ENCODE measurements at regions not wholly inside any gene's neighbourhood (a gene's known extent, or its start where the extent isn't known, plus 50 kb on each side); places are given as distances from the start of the nearest gene placed in this dataset.

DNA sequence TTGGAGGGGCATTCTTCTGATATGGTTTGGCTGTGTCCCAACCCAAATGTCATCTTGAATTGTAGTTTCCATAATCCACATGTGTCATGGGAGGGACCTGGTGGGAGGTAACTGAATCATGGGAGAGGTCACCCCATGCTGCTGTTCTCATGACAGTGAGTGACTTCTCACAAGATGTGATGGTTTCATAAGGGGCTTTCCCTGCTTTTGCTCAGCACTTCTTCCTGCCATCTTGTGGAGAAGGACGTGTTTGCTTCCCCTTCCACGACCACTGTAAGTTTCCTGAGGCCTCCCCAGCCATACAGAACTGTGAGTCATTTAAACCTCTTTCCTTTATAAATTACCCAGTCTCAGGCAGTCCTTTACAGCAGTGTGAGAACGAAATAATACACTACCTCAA, 382.4 kb downstream of the VRK1 start:
- TF ChIP-seq, protein P1, sequence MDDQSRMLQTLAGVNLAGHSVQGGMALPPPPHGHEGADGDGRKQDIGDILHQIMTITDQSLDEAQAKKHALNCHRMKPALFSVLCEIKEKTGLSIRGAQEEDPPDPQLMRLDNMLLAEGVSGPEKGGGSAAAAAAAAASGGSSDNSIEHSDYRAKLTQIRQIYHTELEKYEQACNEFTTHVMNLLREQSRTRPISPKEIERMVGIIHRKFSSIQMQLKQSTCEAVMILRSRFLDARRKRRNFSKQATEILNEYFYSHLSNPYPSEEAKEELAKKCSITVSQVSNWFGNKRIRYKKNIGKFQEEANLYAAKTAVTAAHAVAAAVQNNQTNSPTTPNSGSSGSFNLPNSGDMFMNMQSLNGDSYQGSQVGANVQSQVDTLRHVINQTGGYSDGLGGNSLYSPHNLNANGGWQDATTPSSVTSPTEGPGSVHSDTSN (IDR thresholded peaks at IDR 0.05) = no peak
- TF ChIP-seq, protein P2, sequence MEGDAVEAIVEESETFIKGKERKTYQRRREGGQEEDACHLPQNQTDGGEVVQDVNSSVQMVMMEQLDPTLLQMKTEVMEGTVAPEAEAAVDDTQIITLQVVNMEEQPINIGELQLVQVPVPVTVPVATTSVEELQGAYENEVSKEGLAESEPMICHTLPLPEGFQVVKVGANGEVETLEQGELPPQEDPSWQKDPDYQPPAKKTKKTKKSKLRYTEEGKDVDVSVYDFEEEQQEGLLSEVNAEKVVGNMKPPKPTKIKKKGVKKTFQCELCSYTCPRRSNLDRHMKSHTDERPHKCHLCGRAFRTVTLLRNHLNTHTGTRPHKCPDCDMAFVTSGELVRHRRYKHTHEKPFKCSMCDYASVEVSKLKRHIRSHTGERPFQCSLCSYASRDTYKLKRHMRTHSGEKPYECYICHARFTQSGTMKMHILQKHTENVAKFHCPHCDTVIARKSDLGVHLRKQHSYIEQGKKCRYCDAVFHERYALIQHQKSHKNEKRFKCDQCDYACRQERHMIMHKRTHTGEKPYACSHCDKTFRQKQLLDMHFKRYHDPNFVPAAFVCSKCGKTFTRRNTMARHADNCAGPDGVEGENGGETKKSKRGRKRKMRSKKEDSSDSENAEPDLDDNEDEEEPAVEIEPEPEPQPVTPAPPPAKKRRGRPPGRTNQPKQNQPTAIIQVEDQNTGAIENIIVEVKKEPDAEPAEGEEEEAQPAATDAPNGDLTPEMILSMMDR (IDR thresholded peaks at IDR 0.05) = no peak
- no peak for TF ChIP-seq RAD21 (IDR thresholded peaks at IDR 0.05; ENCODE audit: low read length)
- TF ChIP-seq YY1 (IDR thresholded peaks at IDR 0.05; ENCODE audit: low read depth) = no peak

Data from SK-N-SH (cell line).